NCI-H69 (cell line): ENCODE measurements at regions not wholly inside any gene's neighbourhood (a gene's known extent, or its start where the extent isn't known, plus 50 kb on each side); places are given as distances from the start of the nearest gene placed in this dataset.

Source experiments
- DNase-seq: peaks from one replicate; lab custom pipeline; 2025; lab: John Stamatoyannopoulos, UW

DNA sequence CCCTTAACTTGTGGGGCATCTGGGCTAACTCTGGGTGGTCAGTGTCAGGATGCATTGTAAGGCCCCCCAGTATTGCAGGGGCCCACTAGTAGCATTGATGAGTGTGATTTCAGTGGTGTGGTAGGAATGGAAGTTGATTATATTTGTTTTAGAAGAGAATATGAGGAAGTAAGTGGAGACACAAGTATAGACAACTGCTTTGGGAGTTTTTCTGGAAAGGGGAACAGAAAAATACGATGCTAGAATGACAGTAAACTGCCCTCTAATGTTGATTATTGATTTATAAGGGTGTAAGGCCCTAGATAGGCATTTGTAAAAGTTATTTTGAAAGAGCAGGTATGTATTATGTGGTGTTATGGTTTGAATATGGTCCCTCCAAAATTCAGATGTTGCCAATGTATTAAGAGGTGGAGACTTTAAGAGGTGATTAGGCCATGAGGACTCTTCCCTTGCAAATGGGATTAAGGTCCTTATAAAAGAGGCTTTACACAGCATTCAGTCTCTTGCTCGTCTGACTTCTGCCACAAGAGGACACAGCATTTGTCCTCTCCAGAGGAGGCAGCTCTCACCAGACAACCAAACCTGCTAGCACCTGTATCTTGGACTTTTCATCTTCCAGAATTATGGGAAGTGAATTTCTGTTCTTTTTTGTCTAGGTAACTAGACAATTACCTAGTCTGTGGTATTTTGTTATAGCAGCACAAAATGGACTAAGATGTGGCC lies 135.9 kb upstream of the DTNBP1 start:
- no peak for DNase-seq

DNA sequence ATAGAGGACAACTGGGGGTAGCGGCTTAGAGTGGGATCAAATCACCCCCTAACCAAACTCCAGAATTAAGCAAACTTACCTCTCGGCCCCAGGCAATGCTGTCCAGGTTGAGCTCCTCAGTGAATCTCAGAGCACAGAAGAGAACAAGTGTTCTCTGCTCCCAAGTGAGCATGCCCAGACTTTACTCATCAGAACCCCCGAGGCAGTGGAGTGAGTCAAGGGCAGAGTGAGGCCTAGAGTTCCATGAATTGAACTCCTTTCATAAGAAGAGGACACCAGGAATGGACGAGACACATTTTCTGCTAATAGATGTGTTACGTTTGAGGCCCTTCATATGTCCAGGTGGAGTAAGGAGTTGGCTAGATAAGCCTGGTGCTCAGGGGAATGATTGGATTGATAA lies 134.0 kb upstream of the DTNBP1 start:
- no peak for DNase-seq

DNA sequence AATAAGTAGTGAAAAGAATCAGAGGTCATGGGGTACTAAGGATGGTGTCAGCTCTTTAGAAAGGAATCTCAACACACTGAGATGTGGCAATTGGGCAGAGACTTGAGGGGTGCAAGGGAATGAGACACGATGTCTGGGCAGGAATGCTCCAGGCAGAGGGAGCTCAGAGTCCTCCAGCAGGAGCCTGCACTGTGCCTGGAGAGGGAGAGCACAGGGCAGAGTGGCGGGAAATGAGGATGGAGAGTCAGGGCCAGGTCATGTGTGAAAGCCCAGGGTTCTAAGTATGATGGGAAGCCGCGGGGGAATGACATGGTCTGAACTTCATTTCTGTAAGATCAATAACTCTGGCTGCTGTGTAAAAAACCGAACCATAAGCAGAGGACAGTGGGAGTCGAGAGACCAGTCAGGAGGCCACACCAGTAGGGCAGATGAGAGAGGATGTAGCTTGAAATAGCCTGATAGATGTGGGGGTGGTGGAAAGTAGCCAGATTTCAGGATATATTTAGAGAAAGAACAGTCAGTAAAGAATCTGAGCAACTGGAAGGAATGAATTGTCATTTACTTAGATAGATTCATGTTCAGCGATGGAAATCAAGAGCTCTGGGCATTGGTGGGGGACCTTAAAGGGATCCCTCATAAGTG lies 133.4 kb upstream of the DTNBP1 start:
- no peak for DNase-seq

DNA sequence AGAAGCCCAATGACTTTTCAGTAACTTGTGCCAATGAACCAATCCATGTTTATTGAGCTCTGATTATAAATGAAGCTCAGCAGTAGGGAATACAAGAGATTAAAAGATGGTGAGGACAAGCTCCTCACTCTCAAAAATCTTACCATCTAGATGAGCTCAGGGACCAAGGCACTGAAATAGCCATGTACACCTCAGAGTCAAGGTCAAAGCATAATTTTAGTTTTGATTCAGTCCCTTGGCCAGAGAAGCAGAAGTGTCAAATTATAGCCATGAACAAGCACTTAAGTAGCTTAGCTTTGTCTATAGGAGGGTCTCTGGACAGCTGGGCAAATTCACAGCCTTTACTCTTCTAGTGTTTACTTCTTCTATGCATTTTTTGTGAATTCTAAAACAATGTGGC lies 131.0 kb upstream of the DTNBP1 start:
- no peak for DNase-seq

DNA sequence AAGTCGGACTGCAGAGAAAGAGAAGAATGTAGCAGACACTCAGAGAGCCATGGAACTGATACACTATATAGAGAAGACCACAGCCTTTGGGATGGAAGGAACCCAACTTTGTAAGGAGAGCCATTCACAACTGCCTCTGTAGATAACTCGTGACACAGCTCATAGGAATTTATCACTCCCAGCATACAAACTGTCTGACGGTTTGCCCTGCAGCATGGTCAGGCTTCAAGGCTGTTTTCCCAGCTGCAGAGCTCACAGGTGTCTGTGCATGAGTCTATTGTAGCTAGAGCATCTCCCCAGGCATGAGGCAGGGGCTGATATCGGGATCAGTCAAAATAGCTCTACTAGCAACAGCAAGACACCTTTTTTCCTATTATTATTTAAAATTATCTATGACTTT lies 130.5 kb upstream of the DTNBP1 start:
- DNase-seq = no peak

DNA sequence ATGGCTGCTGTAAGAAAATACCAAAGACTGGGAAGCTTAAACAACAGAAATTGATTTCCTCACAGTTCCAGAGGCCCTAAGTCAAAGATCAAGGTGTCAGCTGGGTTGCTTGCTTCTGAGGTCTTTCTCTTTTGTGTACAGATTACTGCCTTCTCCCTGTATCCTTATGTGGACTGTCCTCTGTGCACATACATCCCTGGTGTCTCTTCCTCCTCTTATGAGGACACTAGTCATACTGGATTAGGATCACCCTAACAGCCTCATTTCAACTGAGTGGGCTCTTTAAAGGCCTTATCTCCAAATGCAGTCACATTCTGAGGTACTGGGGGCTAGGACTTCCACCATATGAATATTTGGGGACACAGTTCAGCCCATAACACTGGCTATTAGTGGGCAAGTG lies 130.0 kb upstream of the DTNBP1 start:
- no peak for DNase-seq

DNA sequence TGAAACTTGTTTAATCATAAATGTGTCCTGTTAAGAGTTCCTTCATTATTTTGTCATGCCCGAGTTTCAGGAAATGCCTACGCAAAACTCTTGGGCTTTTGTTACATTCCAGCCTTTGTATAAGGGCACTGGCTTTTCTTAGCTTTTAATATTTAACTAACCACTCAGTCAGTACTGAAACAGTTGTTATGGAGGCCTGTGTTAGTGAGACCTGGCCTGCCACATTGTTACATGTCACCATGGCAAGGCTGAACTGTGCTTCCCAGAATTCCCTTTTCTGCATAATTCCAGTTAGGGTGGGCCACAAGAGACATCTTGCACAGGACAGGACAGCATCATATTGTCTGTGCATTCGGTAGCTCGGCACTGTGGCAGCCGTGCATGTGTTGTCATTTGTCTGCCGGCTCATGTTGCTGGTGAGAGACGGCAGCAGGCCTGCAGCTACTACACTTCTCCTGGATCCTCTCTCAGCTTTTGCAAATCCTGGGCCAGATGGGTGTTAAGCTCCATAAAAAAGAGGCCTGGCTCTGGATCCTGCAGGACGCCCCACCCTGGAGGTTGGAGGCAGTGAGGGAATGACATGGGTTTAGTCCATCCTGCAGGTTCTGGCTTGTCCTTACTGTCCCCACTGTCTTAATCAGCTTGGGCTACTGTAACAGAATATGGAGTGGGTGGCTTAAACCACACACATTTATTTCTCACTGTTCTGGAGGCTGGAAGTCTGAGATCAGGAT lies 128.8 kb upstream of the DTNBP1 start:
- DNase-seq = no peak

DNA sequence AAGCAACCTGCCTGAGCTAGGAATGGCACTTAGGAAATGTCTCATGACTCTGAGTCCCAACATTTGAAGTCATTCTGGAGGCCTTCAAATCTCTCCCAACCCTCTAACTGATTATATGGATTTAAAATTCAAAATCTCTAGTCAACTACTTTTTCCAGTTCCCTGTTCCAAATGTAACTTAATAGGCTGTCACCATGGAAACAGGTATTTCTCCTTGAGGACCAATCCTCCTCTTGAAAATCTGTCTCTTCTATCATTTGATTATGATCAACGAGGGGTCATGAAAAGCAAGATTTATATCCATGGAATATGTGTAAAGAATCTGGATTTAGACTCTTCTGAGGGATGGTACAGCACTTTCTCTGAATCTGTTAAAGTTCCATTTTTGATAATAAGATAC lies 127.3 kb upstream of the DTNBP1 start:
- no peak for DNase-seq

DNA sequence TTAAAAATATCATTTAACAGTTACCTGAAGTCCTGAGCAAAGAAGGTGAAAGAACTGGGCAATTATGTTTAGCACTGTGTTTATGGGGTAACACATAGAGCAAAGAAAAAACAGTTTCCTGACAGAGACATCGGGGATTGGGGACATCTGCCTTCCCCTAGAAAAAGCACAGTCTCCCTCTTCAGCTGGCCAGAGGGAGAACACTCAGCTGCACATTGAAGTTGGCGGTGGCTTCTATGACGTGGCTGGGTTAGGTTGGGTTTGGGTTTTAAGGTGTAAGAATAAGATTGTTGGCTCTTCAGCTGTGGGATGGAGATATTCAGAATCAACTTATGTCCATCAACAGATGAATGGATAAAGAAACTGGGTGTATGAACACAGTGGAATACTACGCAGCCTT lies 124.0 kb upstream of the DTNBP1 start:
- no peak for DNase-seq

DNA sequence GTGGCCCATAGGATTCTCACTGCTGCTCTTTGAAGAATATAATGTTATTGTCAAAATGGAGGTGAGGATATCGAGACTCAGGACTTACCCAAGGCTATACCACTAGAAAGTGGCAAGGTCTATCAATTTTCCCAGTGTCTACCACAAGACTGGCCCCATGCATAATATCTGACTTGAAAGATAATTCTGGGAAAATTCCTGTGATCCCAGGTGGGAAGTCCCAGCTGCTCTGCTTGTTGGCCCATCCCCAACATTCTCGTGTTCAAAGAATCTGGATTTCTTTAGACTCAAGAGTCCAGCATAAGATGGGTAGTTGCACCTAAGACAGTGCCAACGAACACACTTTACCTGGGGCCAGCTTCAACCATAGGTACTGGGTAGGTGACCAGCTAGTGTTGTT lies 120.7 kb upstream of the DTNBP1 start:
- DNase-seq = no peak

DNA sequence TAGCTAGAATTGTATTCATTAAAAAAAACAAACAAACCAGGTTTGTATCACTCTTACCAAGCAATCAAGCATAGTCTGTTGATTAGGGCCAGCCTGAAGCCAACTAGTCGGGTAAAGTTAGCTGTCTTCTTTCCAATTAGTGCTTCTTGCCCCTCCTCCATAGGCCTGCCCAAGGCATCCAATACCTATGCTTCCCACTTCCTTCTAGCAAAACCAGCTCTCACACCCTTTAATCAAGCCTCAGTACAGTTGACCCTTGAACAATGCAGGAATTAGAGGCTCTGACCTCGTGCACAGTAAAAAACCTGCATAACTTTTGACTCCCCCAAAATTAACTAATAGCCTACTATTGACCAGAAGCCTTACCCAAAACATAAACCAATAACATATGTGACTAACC lies 119.1 kb upstream of the DTNBP1 start:
- DNase-seq = no peak

DNA sequence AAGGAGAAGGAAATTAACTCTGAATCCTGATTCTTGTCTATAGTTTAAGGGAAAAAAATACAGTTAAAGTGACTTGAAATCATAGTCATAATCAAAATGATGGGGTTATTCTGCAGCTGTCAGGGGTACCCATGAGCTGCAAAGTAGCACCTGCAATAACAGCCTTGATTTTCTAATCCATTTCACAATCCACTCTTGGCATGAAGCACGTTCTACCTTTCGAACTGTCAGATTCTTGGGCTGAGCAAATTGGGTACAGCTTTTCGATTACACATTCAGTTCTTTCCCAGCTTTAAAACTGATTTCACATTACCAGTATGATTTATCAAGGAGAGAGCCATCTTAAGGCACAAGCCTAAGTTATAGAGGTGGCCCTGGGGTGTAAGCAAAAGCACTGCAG lies 118.5 kb upstream of the DTNBP1 start:
- DNase-seq = no peak

DNA sequence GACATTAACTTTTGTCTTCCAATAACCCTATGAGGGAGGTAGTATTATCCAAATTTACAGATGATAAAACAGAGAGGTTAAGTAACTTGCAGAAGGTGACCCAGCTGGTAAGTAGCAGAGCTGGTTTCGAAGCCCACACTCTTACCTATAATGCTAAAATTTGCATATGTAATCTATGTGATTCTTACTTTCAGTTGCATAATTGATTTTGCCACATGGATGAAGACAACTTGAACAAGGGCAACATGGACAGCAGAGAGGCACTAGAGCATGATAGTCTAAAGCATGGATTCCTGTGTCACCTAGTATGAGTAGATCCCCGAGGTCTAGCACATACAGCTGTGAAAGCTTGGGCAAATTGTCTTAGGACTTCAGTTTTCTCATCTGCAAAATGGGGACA lies 117.6 kb upstream of the DTNBP1 start:
- DNase-seq = no peak

DNA sequence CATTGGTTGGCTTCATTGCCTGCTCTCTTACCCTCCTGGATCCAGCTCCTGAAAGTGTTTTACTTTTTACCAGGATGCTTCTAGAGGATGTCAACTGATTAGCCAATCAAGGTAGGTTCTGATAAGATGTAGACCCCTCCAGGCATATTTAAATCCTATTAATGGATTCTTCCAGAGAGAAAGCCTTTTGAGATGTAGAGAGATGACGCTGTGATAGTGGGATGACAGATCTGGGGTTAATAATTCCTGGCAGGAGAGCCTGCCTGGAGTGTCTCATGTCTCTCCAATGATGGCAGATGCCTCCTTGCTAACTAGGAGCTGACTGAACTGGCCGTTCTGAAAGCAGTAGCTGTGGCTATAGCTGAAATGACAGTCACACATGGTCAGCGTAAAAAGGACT lies 116.9 kb upstream of the DTNBP1 start:
- no peak for DNase-seq

DNA sequence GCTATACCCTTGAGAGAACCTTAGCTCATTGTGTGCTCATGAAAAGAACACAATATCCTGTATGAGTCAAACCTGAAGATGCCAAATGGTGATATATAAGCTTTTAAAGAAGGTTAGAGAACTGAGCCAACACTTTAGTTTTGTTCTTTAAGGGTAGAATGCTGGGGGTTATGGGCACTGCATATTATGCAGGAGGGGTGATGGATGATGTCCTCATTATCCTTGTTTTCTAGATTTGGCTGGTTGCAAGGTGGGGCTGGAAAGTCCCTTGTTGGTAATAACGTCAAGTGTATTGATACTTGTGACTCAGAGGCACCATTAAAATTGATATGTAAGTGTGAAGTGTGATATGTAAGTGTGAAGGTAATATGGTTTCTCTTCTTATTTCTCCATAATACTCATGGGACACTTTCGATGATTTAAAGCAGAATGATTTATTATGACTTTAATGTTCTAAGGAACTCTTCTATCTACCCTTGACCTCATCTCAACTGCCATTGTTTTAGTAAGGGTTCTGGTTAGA lies 113.7 kb upstream of the DTNBP1 start:
- DNase-seq = no peak

DNA sequence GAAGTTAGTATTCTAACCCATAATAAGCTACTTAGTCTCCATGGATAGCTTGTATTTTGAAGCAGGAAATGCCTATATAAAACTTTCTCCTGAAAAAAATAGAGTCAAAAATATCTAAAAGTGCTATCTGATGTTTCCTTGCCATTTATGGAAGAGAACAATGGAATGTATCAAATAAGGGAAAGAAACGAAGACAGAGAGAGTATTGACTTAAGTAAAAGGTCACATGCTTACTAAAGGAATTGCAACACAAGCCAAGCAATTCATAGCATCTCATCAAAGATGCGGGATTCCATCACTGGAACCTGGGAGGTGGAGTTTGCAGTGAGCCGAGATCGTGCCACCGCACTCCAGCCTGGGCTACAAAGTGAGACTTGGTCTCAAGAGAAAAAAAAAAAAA lies 112.9 kb upstream of the DTNBP1 start:
- no peak for DNase-seq

DNA sequence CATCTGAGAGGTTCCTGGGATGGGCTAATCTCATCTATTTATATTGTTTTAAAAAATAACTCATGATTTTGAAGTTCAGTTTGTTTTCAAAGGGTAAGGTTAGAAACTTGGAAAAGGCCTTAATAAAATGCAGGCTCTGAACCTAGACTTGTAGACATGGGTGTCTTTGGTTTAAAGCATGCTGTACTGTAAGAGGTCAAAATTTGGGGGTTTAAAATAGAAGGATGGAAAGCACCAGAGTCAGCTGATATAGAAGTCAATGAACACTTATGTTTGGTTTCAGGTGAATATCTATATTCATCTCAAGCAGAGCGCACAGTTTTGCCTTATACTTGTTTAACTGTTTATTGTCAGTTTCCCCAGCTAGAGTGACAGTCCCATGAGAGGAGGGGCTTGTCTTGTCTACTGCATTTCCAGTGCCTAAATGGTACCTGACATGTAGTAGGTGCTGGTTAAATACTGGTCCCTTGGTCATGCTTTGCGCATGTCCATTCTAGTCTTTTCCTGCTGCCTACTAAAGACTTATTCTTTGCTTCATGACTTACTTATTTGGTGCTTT lies 112.3 kb upstream of the DTNBP1 start:
- no peak for DNase-seq

DNA sequence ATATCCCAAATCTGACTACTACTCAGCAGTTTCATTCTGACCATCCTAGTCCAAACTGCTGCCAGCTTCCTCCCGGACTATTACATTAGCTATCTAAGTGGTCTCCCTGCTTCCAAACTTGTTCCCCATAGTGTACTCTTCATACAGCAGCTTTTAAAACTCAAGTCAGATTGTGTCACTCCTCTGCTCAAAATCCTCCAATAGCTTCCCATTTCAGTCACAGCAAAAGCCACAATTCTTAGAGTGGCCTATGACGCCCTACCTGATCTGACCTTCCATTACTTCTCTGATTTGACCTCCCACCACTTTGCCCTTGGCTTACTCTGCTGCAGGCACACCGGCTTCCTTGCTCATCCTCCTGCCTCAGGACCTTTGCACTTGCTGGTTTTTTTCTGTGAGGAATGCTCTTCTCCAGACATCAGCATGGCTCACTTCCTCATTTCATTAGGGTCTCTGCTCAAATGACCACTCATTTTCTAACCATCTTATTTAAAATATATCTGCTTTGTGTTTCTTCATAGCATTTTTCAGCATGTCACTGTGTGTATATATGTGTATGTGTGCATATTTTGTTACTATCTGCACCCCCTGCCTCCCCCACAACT lies 111.1 kb upstream of the DTNBP1 start:
- no peak for DNase-seq

DNA sequence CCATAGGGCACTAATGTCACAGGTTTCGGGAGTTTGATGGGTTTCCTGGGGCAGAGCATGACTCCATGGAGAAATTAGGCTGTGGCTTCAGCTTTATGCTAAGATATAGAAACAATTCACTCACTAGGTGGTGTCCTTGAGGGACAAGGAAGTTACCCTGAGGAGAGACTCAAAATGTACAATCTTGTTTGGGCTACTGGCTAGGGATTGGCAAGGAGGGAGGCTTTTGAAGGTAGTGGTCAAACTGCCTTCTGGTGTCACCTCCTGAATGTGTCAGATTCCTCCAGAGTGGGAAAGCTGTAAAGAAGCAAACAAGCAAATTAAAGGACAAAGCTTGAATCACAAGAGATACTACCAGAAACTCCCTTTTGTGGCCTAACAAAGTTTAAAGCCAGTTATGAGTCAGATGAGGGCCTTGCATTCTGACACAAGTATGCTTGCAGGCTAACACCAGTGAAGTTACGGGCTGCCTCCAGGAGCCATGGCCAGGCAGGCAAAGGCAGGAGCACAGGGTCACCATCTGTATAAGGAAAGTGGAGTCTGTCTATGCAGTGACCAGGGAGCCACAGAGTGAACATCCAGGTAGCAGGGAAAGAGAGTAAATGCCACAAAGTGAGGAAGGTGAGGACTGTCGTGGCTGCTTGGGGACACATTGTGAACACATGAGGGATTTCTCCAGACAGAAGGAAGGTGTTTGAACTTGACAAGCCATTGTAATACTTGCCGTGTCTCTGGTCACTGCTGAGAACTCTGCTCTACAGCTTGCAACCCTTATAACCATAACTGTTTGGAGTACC lies 107.7 kb upstream of the DTNBP1 start:
- no peak for DNase-seq

DNA sequence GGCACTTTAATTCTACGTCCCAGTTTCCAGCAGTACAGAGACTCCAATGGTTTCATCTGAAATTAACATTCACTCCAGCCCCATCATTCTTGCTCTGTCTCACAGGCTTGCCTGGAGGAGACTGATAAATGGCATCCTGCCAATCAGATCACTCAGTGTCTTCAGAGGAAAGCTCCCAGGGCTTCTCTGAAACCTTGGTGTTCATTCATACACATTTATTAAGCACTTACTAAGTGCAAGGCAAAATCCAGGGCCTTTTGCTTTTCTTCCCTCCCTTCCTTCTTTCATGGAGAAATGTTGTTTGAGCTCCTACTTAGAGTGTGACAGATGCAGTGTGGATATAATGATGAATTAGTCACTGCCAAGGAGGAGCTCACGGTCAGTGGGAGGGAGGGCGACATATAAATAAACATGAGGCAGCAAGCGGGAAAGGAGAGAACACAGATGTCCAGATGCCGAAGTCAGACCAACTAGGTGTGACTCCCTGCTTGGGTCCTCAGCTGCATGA lies 106.7 kb upstream of the DTNBP1 start:
- DNase-seq = peak; percentile 82

DNA sequence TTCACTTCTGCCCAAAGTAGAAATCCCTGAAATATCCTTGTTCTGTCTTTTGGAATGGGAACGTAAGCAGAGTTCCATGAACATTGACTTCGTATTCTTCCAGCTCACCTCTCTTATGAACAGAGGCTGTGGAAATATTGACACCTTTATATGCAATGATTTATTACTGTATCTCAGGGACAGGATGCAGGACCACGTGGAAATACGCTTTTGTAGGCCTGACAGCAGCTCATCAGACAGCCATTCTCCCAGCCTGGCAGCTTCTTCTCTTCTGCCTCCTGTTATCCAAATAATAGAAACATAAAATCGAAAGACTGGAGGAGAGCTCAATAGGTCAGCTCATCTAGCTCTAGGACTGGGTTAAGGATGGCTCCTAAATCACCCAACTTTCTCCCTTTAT lies 106.2 kb upstream of the DTNBP1 start:
- DNase-seq = peak; percentile 17
